ENCODE measurements at regions not wholly inside any gene's neighbourhood (a gene's known extent, or its start where the extent isn't known, plus 50 kb on each side); places are given as distances from the start of the nearest gene placed in this dataset.
A peak's percentile ranks its signal among the peaks of the same experiment; 100 is the strongest.

- Histone ChIP-seq H3K9me2 (replicated peaks; ENCODE audit: insufficient read depth) (no peaks in the 10 kb centered on the region), H3K4me1 (ENCODE audit: insufficient read depth) (peaks cover 6% of the 10 kb centered on the region), H4K20me1 (ENCODE audit: insufficient read depth, poor library complexity, severe bottlenecking) (no peaks in the 10 kb centered on the region), H3K4me2 (no peak overlapping the region), H3K79me2 (peaks cover 35% of the 10 kb centered on the region), H2AFZ (no peak overlapping the region), H3K27me3 (no peaks in the 10 kb centered on the region), H3K4me3 (no peak overlapping the region), H3K27ac (no peak overlapping the region), H3K9me3 (ENCODE audit: low read depth) (no peaks in the 10 kb centered on the region), H3K36me3 (replicated peaks; ENCODE audit: insufficient read depth, low read depth) (no peaks in the 10 kb centered on the region)
- WGBS (ENCODE audit: low lambda C conversion rate, missing lambda C conversion rate), result 92% methylated on average over 2 of the region's 2 CpGs
- TF ChIP-seq EZH2phosphoT487 (IDR thresholded peaks at IDR 0.05; ENCODE audit: low read depth, severe bottlenecking, unreplicated experiment), result no peak
- TF ChIP-seq EZH2 (IDR thresholded peaks at IDR 0.05; ENCODE audit: borderline replicate concordance), result no peak
- no peak for TF ChIP-seq CTCF (IDR thresholded peaks at IDR 0.05; ENCODE audit: poor library complexity)
- DNase-seq (ENCODE audit: low spot score), result no peak
These were observed 128.5 kb upstream of the VKORC1L1 start for GRCh38 chr7:65744406-65744805.

GRCh38 chr7:65746398-65746669 lies 126.5 kb upstream of the VKORC1L1 start:
- Histone ChIP-seq H3K9me2 (replicated peaks; ENCODE audit: insufficient read depth) (no peaks in the 10 kb centered on the region), H3K9me3 (ENCODE audit: low read depth) (no peaks in the 10 kb centered on the region), H3K27ac (peak overlapping the region; percentile 76), H4K20me1 (ENCODE audit: insufficient read depth, poor library complexity, severe bottlenecking) (no peaks in the 10 kb centered on the region), H3K36me3 (replicated peaks; ENCODE audit: insufficient read depth, low read depth) (no peaks in the 10 kb centered on the region), H3K27me3 (no peaks in the 10 kb centered on the region), H3K79me2 (peaks cover 46% of the 10 kb centered on the region), H3K4me1 (ENCODE audit: insufficient read depth) (peaks cover 13% of the 10 kb centered on the region), H2AFZ (no peak overlapping the region), H3K4me3 (no peak overlapping the region), H3K4me2 (no peak overlapping the region)
- DNase-seq (ENCODE audit: low spot score), result no peak
- WGBS (ENCODE audit: low lambda C conversion rate, missing lambda C conversion rate), result 85% methylated on average over 3 of the region's 3 CpGs
- no peak for TF ChIP-seq EZH2 (IDR thresholded peaks at IDR 0.05; ENCODE audit: borderline replicate concordance)
- TF ChIP-seq EZH2phosphoT487 (IDR thresholded peaks at IDR 0.05; ENCODE audit: low read depth, severe bottlenecking, unreplicated experiment), result no peak

- peaks cover 73% of the 10 kb centered on the region for H3K79me2 ChIP-seq
- peaks cover 18% of the 10 kb centered on the region for H3K4me1 ChIP-seq (ENCODE audit: insufficient read depth)
These were observed 123.8 kb upstream of the VKORC1L1 start for GRCh38 chr7:65749039-65749438.

GRCh38 chr7:65749518-65749917 lies 123.4 kb upstream of the VKORC1L1 start:
- no peak for TF ChIP-seq EZH2phosphoT487 (IDR thresholded peaks at IDR 0.05; ENCODE audit: low read depth, severe bottlenecking, unreplicated experiment)
- no peak for TF ChIP-seq EZH2 (IDR thresholded peaks at IDR 0.05; ENCODE audit: borderline replicate concordance)
- no peak for TF ChIP-seq CTCF (IDR thresholded peaks at IDR 0.05; ENCODE audit: poor library complexity)
- Histone ChIP-seq H3K4me2 (peak overlapping the region; percentile 83), H3K36me3 (replicated peaks; ENCODE audit: insufficient read depth, low read depth) (no peaks in the 10 kb centered on the region), H3K27ac (peak overlapping the region; percentile 91), H3K9me2 (replicated peaks; ENCODE audit: insufficient read depth) (no peaks in the 10 kb centered on the region), H4K20me1 (ENCODE audit: insufficient read depth, poor library complexity, severe bottlenecking) (no peaks in the 10 kb centered on the region), H2AFZ (no peak overlapping the region), H3K79me2 (peaks cover 73% of the 10 kb centered on the region), H3K9me3 (ENCODE audit: low read depth) (no peaks in the 10 kb centered on the region), H3K27me3 (no peaks in the 10 kb centered on the region), H3K4me3 (no peak overlapping the region), H3K4me1 (ENCODE audit: insufficient read depth) (peaks cover 18% of the 10 kb centered on the region)
- 96% methylated on average over 12 of the region's 12 CpGs for WGBS (ENCODE audit: low lambda C conversion rate, missing lambda C conversion rate)
- DNase-seq (ENCODE audit: low spot score), result no peak

More at GRCh38 chr7:65749039-65749438, 123.8 kb upstream of the VKORC1L1 start:
- Histone ChIP-seq H3K9me3 (ENCODE audit: low read depth) (no peaks in the 10 kb centered on the region), H4K20me1 (ENCODE audit: insufficient read depth, poor library complexity, severe bottlenecking) (no peaks in the 10 kb centered on the region), H3K27me3 (no peaks in the 10 kb centered on the region), H3K4me3 (no peak overlapping the region), H3K27ac (no peak overlapping the region), H3K4me2 (peak overlapping the region; percentile 83), H3K9me2 (replicated peaks; ENCODE audit: insufficient read depth) (no peaks in the 10 kb centered on the region), H2AFZ (no peak overlapping the region), H3K36me3 (replicated peaks; ENCODE audit: insufficient read depth, low read depth) (no peaks in the 10 kb centered on the region)
- DNase-seq (ENCODE audit: low spot score), result no peak
- WGBS (ENCODE audit: low lambda C conversion rate, missing lambda C conversion rate), result 96% methylated on average over 4 of the region's 4 CpGs
- no peak for TF ChIP-seq EZH2 (IDR thresholded peaks at IDR 0.05; ENCODE audit: borderline replicate concordance)
- no peak for TF ChIP-seq CTCF (IDR thresholded peaks at IDR 0.05; ENCODE audit: poor library complexity)
- TF ChIP-seq EZH2phosphoT487 (IDR thresholded peaks at IDR 0.05; ENCODE audit: low read depth, severe bottlenecking, unreplicated experiment), result no peak
